ENCODE measurements at regions not wholly inside any gene's neighbourhood (a gene's known extent, or its start where the extent isn't known, plus 50 kb on each side); places are given as distances from the start of the nearest gene placed in this dataset.

DNA sequence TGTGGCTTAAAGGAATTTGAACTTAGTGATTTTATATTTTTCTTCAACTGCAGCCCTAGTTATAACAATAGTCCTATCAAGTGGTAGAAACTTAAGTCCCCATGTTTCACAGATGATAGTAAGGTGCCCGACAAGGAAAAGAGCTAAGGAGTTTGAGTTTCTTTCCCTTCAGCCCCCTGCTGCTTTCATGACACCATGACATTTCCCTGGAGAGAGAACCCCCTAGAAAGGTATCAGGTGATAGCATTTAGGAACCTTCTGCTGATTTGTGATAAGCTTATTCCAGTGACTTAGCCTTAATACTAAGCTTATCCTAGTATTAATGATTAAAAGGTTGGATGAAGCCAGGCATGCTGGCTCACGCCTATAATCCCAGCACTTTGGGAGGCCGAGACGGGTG is 623.8 kb upstream of the TYRP1 start:
- no peaks in the 10 kb centered on the region for H3K4me1 Mint-ChIP-seq (ENCODE audit: low read depth)
- H3K4me3 Mint-ChIP-seq: no peak overlapping the region
- H3K27me3 Mint-ChIP-seq (ENCODE audit: low read depth): no peaks in the 10 kb centered on the region
- no peaks in the 10 kb centered on the region for H3K36me3 Mint-ChIP-seq (ENCODE audit: low read depth)
- peaks cover 40% of the 10 kb centered on the region for H3K9me3 Mint-ChIP-seq
- H3K27ac Mint-ChIP-seq: no peak overlapping the region

DNA sequence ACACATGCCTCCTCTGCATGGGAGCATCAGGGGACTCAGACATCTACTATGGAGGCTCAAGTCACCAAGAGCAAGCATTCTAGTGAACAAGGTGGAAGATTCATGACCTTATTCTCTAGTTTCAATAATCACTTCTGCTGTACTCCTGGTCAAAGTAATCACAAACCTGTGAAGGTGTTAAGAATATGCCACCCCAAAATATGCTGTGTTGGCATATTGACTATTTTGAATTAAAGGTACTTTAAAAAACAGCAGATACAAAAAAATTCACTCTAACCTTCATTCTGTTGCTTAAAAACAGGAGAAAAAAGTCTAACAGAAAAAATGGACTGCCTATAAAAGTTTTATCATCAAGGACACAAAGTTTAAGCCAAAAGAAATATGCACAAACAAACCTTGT is 607.8 kb upstream of the TYRP1 start:
- peaks cover 38% of the 10 kb centered on the region for H3K9me3 Mint-ChIP-seq
- H3K36me3 Mint-ChIP-seq (ENCODE audit: low read depth): no peaks in the 10 kb centered on the region
- H3K27ac Mint-ChIP-seq: no peak overlapping the region
- no peaks in the 10 kb centered on the region for H3K27me3 Mint-ChIP-seq (ENCODE audit: low read depth)
- no peak overlapping the region for H3K4me3 Mint-ChIP-seq
- H3K4me1 Mint-ChIP-seq (ENCODE audit: low read depth): no peaks in the 10 kb centered on the region

DNA sequence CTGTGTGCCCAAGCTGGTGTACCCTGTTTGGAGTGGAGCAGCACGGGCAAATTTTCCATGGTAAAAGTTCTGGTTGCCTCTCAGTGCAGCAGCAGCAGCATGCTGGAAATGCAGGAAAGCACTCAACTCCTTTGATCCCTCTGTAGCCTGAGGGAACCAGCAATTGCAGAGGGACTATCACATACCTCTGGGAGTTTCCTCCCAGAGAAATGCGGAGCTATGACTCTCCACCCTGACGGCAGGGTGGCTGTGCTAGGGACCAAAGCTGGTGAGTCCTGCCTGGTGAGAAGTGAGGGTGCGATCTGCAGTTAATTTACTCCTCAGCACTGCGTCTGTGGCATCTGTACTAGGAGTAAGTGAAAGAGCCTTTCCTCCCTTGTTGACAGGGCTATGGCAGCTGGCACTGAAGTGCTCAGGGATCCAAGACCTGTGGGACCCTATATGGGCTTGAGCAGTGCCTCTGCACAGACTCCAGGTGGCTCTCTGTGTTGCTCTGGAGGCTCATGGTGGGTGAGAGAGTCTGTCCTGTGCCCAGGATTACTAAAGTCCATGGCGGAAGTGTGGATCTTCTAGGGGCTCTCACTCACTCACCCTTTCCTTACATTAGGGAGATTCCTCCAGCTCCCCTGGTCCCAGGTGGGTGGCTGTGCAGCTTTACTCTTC is 601.2 kb upstream of the TYRP1 start:
- H3K27ac Mint-ChIP-seq: no peak overlapping the region
- no peaks in the 10 kb centered on the region for H3K4me1 Mint-ChIP-seq (ENCODE audit: low read depth)
- no peak overlapping the region for H3K4me3 Mint-ChIP-seq
- H3K36me3 Mint-ChIP-seq (ENCODE audit: low read depth): no peaks in the 10 kb centered on the region
- no peaks in the 10 kb centered on the region for H3K27me3 Mint-ChIP-seq (ENCODE audit: low read depth)
- H3K9me3 Mint-ChIP-seq: peaks cover 36% of the 10 kb centered on the region

- Mint-ChIP-seq H3K27ac (no peak overlapping the region), H3K27me3 (ENCODE audit: low read depth) (no peaks in the 10 kb centered on the region), H3K4me1 (ENCODE audit: low read depth) (no peaks in the 10 kb centered on the region), H3K9me3 (peaks cover 29% of the 10 kb centered on the region), H3K36me3 (ENCODE audit: low read depth) (no peaks in the 10 kb centered on the region), H3K4me3 (no peak overlapping the region)
Observed at GRCh38 chr9:12094046-12094445, 599.1 kb upstream of the TYRP1 start.

DNA sequence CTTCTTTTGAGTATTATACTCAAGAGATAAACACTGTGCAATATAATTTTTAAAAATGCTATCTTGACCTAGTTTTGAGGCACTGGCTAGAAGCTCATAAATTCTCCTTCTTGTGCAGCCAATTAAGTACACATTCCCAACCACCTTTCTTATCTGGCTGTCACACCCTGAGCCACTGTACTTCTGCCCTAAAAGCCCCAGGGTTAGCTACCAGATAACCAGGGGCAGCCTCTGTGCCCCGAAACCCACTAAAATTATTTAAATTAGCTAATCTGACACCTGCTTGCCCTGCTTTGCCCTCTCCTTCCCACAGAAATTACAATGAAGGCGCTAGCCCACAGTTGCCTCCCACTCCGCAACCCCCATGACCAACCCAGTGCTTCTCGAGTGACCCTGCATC is 597.3 kb upstream of the TYRP1 start:
- H3K27ac Mint-ChIP-seq: no peak overlapping the region
- no peak overlapping the region for H3K4me3 Mint-ChIP-seq
- no peaks in the 10 kb centered on the region for H3K27me3 Mint-ChIP-seq (ENCODE audit: low read depth)
- H3K36me3 Mint-ChIP-seq (ENCODE audit: low read depth): no peaks in the 10 kb centered on the region
- H3K4me1 Mint-ChIP-seq (ENCODE audit: low read depth): no peaks in the 10 kb centered on the region
- H3K9me3 Mint-ChIP-seq: peaks cover 19% of the 10 kb centered on the region

DNA sequence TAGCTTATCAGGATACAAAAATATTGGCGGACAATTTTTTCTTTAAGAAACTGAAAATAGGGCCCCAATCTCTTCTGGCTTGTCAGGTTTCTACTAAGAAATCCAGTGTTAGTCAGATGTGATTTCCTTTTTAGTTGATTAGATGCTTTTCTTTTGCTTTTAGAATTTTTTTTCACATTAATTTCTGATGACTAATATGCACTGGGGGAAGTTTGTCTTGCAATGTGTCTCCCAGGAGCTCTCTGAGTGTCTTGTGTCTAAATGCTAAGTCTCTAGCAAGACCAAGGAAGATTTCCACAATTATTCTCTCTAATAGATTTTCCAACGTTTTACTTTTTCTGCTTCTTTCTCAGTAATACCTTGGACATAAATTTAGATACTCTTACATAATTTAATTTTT is 559.8 kb upstream of the TYRP1 start:
- Mint-ChIP-seq H3K36me3 (ENCODE audit: low read depth) (no peaks in the 10 kb centered on the region), H3K4me3 (no peak overlapping the region), H3K27me3 (ENCODE audit: low read depth) (no peaks in the 10 kb centered on the region), H3K9me3 (peaks cover 60% of the 10 kb centered on the region), H3K4me1 (ENCODE audit: low read depth) (no peaks in the 10 kb centered on the region), H3K27ac (no peak overlapping the region)

GRCh38 chr9:12141422-12141821 is 551.8 kb upstream of the TYRP1 start:
- H3K27ac Mint-ChIP-seq: no peak overlapping the region
- no peaks in the 10 kb centered on the region for H3K27me3 Mint-ChIP-seq (ENCODE audit: low read depth)
- H3K4me1 Mint-ChIP-seq (ENCODE audit: low read depth): no peaks in the 10 kb centered on the region
- H3K36me3 Mint-ChIP-seq (ENCODE audit: low read depth): no peaks in the 10 kb centered on the region
- no peak overlapping the region for H3K4me3 Mint-ChIP-seq
- H3K9me3 Mint-ChIP-seq: peaks cover 31% of the 10 kb centered on the region

GRCh38 chr9:12155401-12156134 is 537.6 kb upstream of the TYRP1 start:
- Mint-ChIP-seq H3K27me3 (ENCODE audit: low read depth) (no peaks in the 10 kb centered on the region), H3K36me3 (ENCODE audit: low read depth) (no peaks in the 10 kb centered on the region), H3K4me1 (ENCODE audit: low read depth) (no peaks in the 10 kb centered on the region)

DNA sequence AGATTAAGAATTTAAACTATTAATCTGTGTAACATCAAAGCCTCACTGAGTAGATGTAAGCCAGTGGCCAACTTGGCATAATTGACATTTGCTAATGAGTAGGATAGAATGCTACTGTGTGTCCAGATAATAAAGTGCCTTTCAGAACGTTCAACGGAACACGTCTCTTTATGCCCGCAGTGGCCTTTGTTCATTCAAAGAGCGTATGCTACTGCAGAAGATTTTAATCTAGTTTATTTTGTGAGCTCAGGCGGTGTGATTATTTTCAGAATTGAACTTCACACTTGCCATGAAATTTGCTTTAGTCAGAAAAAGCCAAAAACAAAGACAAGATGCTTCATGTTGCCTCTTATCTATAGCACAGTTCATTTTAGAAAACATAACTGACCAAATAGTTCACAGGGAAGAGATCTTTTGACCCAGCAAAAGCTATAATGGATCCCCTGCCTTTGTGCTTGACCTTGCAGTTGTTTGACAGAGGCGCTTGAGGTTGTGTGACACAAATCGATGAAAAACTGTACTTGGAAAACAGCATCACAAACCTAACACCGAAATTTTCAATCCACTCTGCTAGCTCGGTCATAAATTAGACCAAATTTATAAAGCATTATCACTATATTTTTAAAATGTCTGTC is 530.9 kb upstream of the TYRP1 start:
- Mint-ChIP-seq H3K27me3 (ENCODE audit: low read depth) (no peaks in the 10 kb centered on the region), H3K36me3 (ENCODE audit: low read depth) (no peaks in the 10 kb centered on the region), H3K4me3 (no peak overlapping the region), H3K4me1 (ENCODE audit: low read depth) (no peaks in the 10 kb centered on the region), H3K27ac (no peak overlapping the region), H3K9me3 (peaks cover 8% of the 10 kb centered on the region)

More at GRCh38 chr9:12155401-12156134, 537.6 kb upstream of the TYRP1 start:
- Mint-ChIP-seq H3K9me3 (peaks cover 13% of the 10 kb centered on the region), H3K27ac (no peak overlapping the region), H3K4me3 (no peak overlapping the region)

- no peak overlapping the region for H3K4me3 Mint-ChIP-seq
- no peak overlapping the region for H3K27ac Mint-ChIP-seq
- no peaks in the 10 kb centered on the region for H3K4me1 Mint-ChIP-seq (ENCODE audit: low read depth)
- peaks cover 14% of the 10 kb centered on the region for H3K9me3 Mint-ChIP-seq
- H3K36me3 Mint-ChIP-seq (ENCODE audit: low read depth): no peaks in the 10 kb centered on the region
- no peaks in the 10 kb centered on the region for H3K27me3 Mint-ChIP-seq (ENCODE audit: low read depth)
Observed at GRCh38 chr9:12163723-12164458, 529.3 kb upstream of the TYRP1 start.

- no peaks in the 10 kb centered on the region for H3K4me1 Mint-ChIP-seq (ENCODE audit: low read depth)
- H3K27ac Mint-ChIP-seq: no peak overlapping the region
- H3K27me3 Mint-ChIP-seq (ENCODE audit: low read depth): no peaks in the 10 kb centered on the region
- no peaks in the 10 kb centered on the region for H3K36me3 Mint-ChIP-seq (ENCODE audit: low read depth)
- H3K4me3 Mint-ChIP-seq: no peak overlapping the region
- peaks cover 10% of the 10 kb centered on the region for H3K9me3 Mint-ChIP-seq
Observed at GRCh38 chr9:12166518-12166917, 526.7 kb upstream of the TYRP1 start.

GRCh38 chr9:12170456-12170855 is 522.7 kb upstream of the TYRP1 start:
- H3K36me3 Mint-ChIP-seq (ENCODE audit: low read depth): no peaks in the 10 kb centered on the region
- no peaks in the 10 kb centered on the region for H3K4me1 Mint-ChIP-seq (ENCODE audit: low read depth)
- H3K27ac Mint-ChIP-seq: no peak overlapping the region
- H3K9me3 Mint-ChIP-seq: peaks cover 16% of the 10 kb centered on the region
- H3K4me3 Mint-ChIP-seq: no peak overlapping the region
- no peaks in the 10 kb centered on the region for H3K27me3 Mint-ChIP-seq (ENCODE audit: low read depth)

- Mint-ChIP-seq H3K36me3 (ENCODE audit: low read depth) (no peaks in the 10 kb centered on the region), H3K4me1 (ENCODE audit: low read depth) (no peaks in the 10 kb centered on the region)
Observed at GRCh38 chr9:12178634-12179033, 514.6 kb upstream of the TYRP1 start.

DNA sequence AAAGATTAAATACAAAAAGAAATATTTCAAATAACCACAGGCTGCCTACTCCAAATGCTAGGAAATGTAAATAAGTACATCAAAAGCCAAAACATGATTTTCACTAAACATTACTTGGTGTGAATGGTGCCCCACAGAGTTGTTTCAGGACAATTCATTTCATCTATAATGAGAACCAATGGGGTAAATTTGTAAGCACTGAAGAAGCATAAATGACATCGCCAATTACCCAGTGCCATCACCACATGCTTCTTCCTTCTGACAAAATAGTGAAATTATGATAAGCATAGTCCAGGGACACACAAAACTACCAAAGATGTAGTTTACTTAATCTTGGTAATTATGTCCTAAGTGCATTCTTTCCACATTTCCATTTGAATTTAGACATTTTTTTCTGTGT is 510.4 kb upstream of the TYRP1 start:
- H3K4me1 Mint-ChIP-seq (ENCODE audit: low read depth): no peaks in the 10 kb centered on the region
- no peaks in the 10 kb centered on the region for H3K36me3 Mint-ChIP-seq (ENCODE audit: low read depth)
- H3K27me3 Mint-ChIP-seq (ENCODE audit: low read depth): no peaks in the 10 kb centered on the region
- no peak overlapping the region for H3K4me3 Mint-ChIP-seq
- no peak overlapping the region for H3K27ac Mint-ChIP-seq
- peaks cover 36% of the 10 kb centered on the region for H3K9me3 Mint-ChIP-seq

More at GRCh38 chr9:12178634-12179033, 514.6 kb upstream of the TYRP1 start:
- H3K27ac Mint-ChIP-seq: no peak overlapping the region
- no peaks in the 10 kb centered on the region for H3K27me3 Mint-ChIP-seq (ENCODE audit: low read depth)
- H3K9me3 Mint-ChIP-seq: peaks cover 12% of the 10 kb centered on the region
- no peak overlapping the region for H3K4me3 Mint-ChIP-seq
